ENCODE measurements at regions not wholly inside any gene's neighbourhood (a gene's known extent, or its start where the extent isn't known, plus 50 kb on each side); places are given as distances from the start of the nearest gene placed in this dataset.
"Not testable (repeated sequence)": the region's sequence is repeated elsewhere in the genome, so short reads cannot be mapped to it uniquely, and the experiment has no call there.

- no peak for DNase-seq
Observed at GRCh38 chr1:220942278-220942677, 63.0 kb downstream of the HLX start.

- DNase-seq, result not testable (repeated sequence)
Observed at GRCh38 chr1:220942914-220943313, 63.7 kb downstream of the HLX start.

- DNase-seq, result no peak
Observed at GRCh38 chr1:220943319-220943996, 64.2 kb downstream of the HLX start.

GRCh38 chr1:220950576-220950975 lies 71.3 kb downstream of the HLX start:
- DNase-seq, result no peak

GRCh38 chr1:220952961-220953643 lies 73.9 kb downstream of the HLX start:
- DNase-seq, result no peak

GRCh38 chr1:220954321-220955075 lies 75.3 kb downstream of the HLX start:
- DNase-seq, result no peak

- no peak for DNase-seq
Observed at GRCh38 chr1:220955116-220955515, 75.9 kb downstream of the HLX start.

GRCh38 chr1:220956501-220957232 lies 77.4 kb downstream of the HLX start:
- no peak for DNase-seq

- no peak for DNase-seq
Observed at GRCh38 chr1:220957233-220957605, 78.0 kb downstream of the HLX start.

- DNase-seq, result no peak
Observed at GRCh38 chr1:220958234-220958633, 79.0 kb downstream of the HLX start.

- DNase-seq, result no peak
Observed at GRCh38 chr1:220962031-220962751, 82.9 kb downstream of the HLX start.

GRCh38 chr1:220966041-220966440 lies 86.8 kb downstream of the HLX start:
- no peak for DNase-seq

GRCh38 chr1:220966473-220966872 lies 87.2 kb downstream of the HLX start:
- DNase-seq, result no peak

GRCh38 chr1:220966881-220967611 lies 87.8 kb downstream of the HLX start:
- DNase-seq, result no peak

GRCh38 chr1:220967911-220968310 lies 88.7 kb downstream of the HLX start:
- DNase-seq, result no peak

- not testable (repeated sequence) for DNase-seq
Observed at GRCh38 chr1:220969281-220969680, 90.0 kb downstream of the HLX start.

- no peak for DNase-seq
Observed at GRCh38 chr1:220970311-220970710, 91.1 kb downstream of the HLX start.

GRCh38 chr1:220971221-220971620 lies 92.0 kb downstream of the HLX start:
- DNase-seq, result no peak

GRCh38 chr1:220974431-220974830 lies 95.2 kb downstream of the HLX start:
- DNase-seq, result no peak

- DNase-seq, result no peak
Observed at GRCh38 chr1:220976390-220976789, 97.1 kb downstream of the HLX start.

- no peak for DNase-seq
Observed at GRCh38 chr1:220979371-220979770, 100.1 kb downstream of the HLX start.

GRCh38 chr1:220982686-220983085 lies 103.4 kb downstream of the HLX start:
- DNase-seq, result no peak
